ENCODE measurements at regions not wholly inside any gene's neighbourhood (a gene's known extent, or its start where the extent isn't known, plus 50 kb on each side); places are given as distances from the start of the nearest gene placed in this dataset.

- no peak for TF ChIP-seq CTCF (IDR thresholded peaks at IDR 0.05)
- Histone ChIP-seq H3K9me3 (no peaks in the 10 kb centered on the region), H3K27ac (no peak overlapping the region)
These were observed 158.6 kb upstream of the AJAP1 start for GRCh38 chr1:4495809-4496208.

GRCh38 chr1:4500441-4500840, 154.0 kb upstream of the AJAP1 start:
- Histone ChIP-seq H3K36me3 (no peaks in the 10 kb centered on the region), H3K9me3 (no peaks in the 10 kb centered on the region), H3K4me1 (ENCODE audit: control insufficient read depth in 1 of 2, insufficient read depth in 1 of 2, low read depth in 1 of 2, low read length in 1 of 2) (no peaks in the 10 kb centered on the region), H3K27ac (no peak overlapping the region), H3K4me3 (ENCODE audit: low read depth in 1 of 2, low read length in 1 of 2) (no peak overlapping the region), H3K27me3 (no peaks in the 10 kb centered on the region)
- no peak for TF ChIP-seq CTCF (IDR thresholded peaks at IDR 0.05)

More at GRCh38 chr1:4495809-4496208, 158.6 kb upstream of the AJAP1 start:
- Histone ChIP-seq H3K4me1 (ENCODE audit: control insufficient read depth in 1 of 2, insufficient read depth in 1 of 2, low read depth in 1 of 2, low read length in 1 of 2) (no peaks in the 10 kb centered on the region), H3K36me3 (no peaks in the 10 kb centered on the region), H3K27me3 (no peaks in the 10 kb centered on the region), H3K4me3 (ENCODE audit: low read depth in 1 of 2, low read length in 1 of 2) (no peak overlapping the region)

- TF ChIP-seq CTCF (IDR thresholded peaks at IDR 0.05): no peak
- H3K27me3 ChIP-seq: no peaks in the 10 kb centered on the region
- H3K27ac ChIP-seq: no peak overlapping the region
- H3K36me3 ChIP-seq: no peaks in the 10 kb centered on the region
- no peaks in the 10 kb centered on the region for H3K4me1 ChIP-seq (ENCODE audit: control insufficient read depth in 1 of 2, insufficient read depth in 1 of 2, low read depth in 1 of 2, low read length in 1 of 2)
- H3K4me3 ChIP-seq (ENCODE audit: low read depth in 1 of 2, low read length in 1 of 2): no peak overlapping the region
- no peaks in the 10 kb centered on the region for H3K9me3 ChIP-seq
These were observed 147.8 kb upstream of the AJAP1 start for GRCh38 chr1:4506591-4506990.

GRCh38 chr1:4509206-4509605, 145.2 kb upstream of the AJAP1 start:
- TF ChIP-seq CTCF (IDR thresholded peaks at IDR 0.05): no peak
- H3K36me3 ChIP-seq: no peaks in the 10 kb centered on the region
- no peaks in the 10 kb centered on the region for H3K9me3 ChIP-seq
- H3K4me1 ChIP-seq (ENCODE audit: control insufficient read depth in 1 of 2, insufficient read depth in 1 of 2, low read depth in 1 of 2, low read length in 1 of 2): no peaks in the 10 kb centered on the region
- no peaks in the 10 kb centered on the region for H3K27me3 ChIP-seq
- H3K4me3 ChIP-seq (ENCODE audit: low read depth in 1 of 2, low read length in 1 of 2): no peak overlapping the region
- no peak overlapping the region for H3K27ac ChIP-seq

GRCh38 chr1:4510276-4510691, 144.1 kb upstream of the AJAP1 start:
- H3K36me3 ChIP-seq: no peaks in the 10 kb centered on the region
- TF ChIP-seq CTCF (IDR thresholded peaks at IDR 0.05): no peak
- H3K4me1 ChIP-seq (ENCODE audit: control insufficient read depth in 1 of 2, insufficient read depth in 1 of 2, low read depth in 1 of 2, low read length in 1 of 2): no peaks in the 10 kb centered on the region
- no peak overlapping the region for H3K4me3 ChIP-seq (ENCODE audit: low read depth in 1 of 2, low read length in 1 of 2)
- H3K9me3 ChIP-seq: no peaks in the 10 kb centered on the region
- no peaks in the 10 kb centered on the region for H3K27me3 ChIP-seq
- no peak overlapping the region for H3K27ac ChIP-seq

- no peak for TF ChIP-seq CTCF (IDR thresholded peaks at IDR 0.05)
- Histone ChIP-seq H3K27ac (no peak overlapping the region), H3K4me3 (ENCODE audit: low read depth in 1 of 2, low read length in 1 of 2) (no peak overlapping the region), H3K36me3 (no peaks in the 10 kb centered on the region), H3K27me3 (no peaks in the 10 kb centered on the region), H3K9me3 (no peaks in the 10 kb centered on the region), H3K4me1 (ENCODE audit: control insufficient read depth in 1 of 2, insufficient read depth in 1 of 2, low read depth in 1 of 2, low read length in 1 of 2) (no peaks in the 10 kb centered on the region)
These were observed 143.0 kb upstream of the AJAP1 start for GRCh38 chr1:4511374-4511773.

Measured in neutrophil (primary cell).